ENCODE measurements at regions not wholly inside any gene's neighbourhood (a gene's known extent, or its start where the extent isn't known, plus 50 kb on each side); places are given as distances from the start of the nearest gene placed in this dataset.

DNA sequence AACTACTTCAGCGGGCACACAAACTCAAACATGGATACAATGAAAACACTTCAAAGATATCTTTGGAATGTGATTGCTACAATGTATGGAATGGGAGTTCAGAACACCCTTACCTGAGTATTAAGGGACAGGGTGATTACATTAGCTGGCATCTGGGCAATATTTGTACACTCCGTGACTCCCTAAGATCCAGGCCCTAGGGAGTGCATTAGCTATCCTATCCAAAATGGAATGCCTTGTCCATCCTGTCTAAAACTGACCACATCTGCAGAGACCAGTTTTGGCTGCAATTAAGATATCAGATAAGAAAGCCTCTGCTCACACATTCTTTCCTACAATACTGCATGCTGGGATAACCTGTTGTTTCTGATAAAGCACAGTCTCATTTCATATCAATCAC is 176.6 kb upstream of the EMCN start:
- no peak overlapping the region for H3K4me2 ChIP-seq (ENCODE audit: low read length)
- H3K4me3 ChIP-seq (ENCODE audit: low read depth, low read length, poor library complexity, severe bottlenecking) = no peak overlapping the region
- no peaks in the 10 kb centered on the region for H3K9me3 ChIP-seq (ENCODE audit: low read length)
- no peaks in the 10 kb centered on the region for H3K27me3 ChIP-seq (ENCODE audit: insufficient read depth, low read length)
- no peaks in the 10 kb centered on the region for H3K36me3 ChIP-seq (ENCODE audit: insufficient read depth, low read length)
- H3K79me2 ChIP-seq (ENCODE audit: insufficient read depth, low read length) = no peaks in the 10 kb centered on the region
- H3K27ac ChIP-seq (ENCODE audit: low read depth, low read length, poor library complexity, severe bottlenecking) = no peak overlapping the region
- H3K9ac ChIP-seq (ENCODE audit: low read length) = no peak overlapping the region
- no peak overlapping the region for H2AFZ ChIP-seq (ENCODE audit: low read length)
- TF ChIP-seq, protein P1, sequence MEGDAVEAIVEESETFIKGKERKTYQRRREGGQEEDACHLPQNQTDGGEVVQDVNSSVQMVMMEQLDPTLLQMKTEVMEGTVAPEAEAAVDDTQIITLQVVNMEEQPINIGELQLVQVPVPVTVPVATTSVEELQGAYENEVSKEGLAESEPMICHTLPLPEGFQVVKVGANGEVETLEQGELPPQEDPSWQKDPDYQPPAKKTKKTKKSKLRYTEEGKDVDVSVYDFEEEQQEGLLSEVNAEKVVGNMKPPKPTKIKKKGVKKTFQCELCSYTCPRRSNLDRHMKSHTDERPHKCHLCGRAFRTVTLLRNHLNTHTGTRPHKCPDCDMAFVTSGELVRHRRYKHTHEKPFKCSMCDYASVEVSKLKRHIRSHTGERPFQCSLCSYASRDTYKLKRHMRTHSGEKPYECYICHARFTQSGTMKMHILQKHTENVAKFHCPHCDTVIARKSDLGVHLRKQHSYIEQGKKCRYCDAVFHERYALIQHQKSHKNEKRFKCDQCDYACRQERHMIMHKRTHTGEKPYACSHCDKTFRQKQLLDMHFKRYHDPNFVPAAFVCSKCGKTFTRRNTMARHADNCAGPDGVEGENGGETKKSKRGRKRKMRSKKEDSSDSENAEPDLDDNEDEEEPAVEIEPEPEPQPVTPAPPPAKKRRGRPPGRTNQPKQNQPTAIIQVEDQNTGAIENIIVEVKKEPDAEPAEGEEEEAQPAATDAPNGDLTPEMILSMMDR (IDR thresholded peaks at IDR 0.05; ENCODE audit: low read length) = no peak
- TF ChIP-seq EZH2 (IDR thresholded peaks at IDR 0.05; ENCODE audit: borderline replicate concordance, low read length) = no peak
- no peaks in the 10 kb centered on the region for H3F3A ChIP-seq (ENCODE audit: insufficient read depth, low read length)
- no peaks in the 10 kb centered on the region for H3K9me2 ChIP-seq (ENCODE audit: low read depth, low read length)
- H3K4me1 ChIP-seq (ENCODE audit: insufficient read depth, low read length, severe bottlenecking) = no peaks in the 10 kb centered on the region
- no peaks in the 10 kb centered on the region for H4K20me1 ChIP-seq (ENCODE audit: insufficient read depth, low read length)

DNA sequence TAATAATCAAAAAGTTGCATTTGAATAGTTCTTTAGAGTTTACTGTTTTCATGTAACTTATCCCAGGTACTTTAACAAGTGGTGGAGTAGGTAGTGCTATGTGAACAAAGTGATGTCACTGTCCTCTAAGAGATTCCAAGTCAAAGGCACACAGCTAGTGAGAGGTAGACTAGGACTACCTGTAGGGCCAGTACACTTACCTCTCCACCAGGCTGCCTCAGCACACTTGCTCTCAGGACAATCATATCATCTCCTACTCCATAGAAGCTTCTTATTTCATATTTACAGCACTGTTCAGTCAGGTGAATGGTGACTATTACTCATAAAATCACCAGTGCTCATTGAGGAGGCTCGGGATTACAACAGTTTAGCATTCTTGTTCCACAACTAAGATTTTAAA is 173.0 kb upstream of the EMCN start:
- Histone ChIP-seq H3K36me3 (ENCODE audit: insufficient read depth, low read length) (no peaks in the 10 kb centered on the region), H3K9ac (ENCODE audit: low read length) (no peak overlapping the region), H4K20me1 (ENCODE audit: insufficient read depth, low read length) (no peaks in the 10 kb centered on the region), H3K4me2 (ENCODE audit: low read length) (no peak overlapping the region), H3K27me3 (ENCODE audit: insufficient read depth, low read length) (no peaks in the 10 kb centered on the region), H2AFZ (ENCODE audit: low read length) (no peak overlapping the region), H3K9me3 (ENCODE audit: low read length) (no peaks in the 10 kb centered on the region), H3F3A (ENCODE audit: insufficient read depth, low read length) (no peaks in the 10 kb centered on the region), H3K9me2 (ENCODE audit: low read depth, low read length) (no peaks in the 10 kb centered on the region), H3K27ac (ENCODE audit: low read depth, low read length, poor library complexity, severe bottlenecking) (no peak overlapping the region), H3K4me1 (ENCODE audit: insufficient read depth, low read length, severe bottlenecking) (no peaks in the 10 kb centered on the region), H3K79me2 (ENCODE audit: insufficient read depth, low read length) (no peaks in the 10 kb centered on the region), H3K4me3 (ENCODE audit: low read depth, low read length, poor library complexity, severe bottlenecking) (no peak overlapping the region)
- TF ChIP-seq, protein P1 (IDR thresholded peaks at IDR 0.05; ENCODE audit: low read length) = no peak
- TF ChIP-seq EZH2 (IDR thresholded peaks at IDR 0.05; ENCODE audit: borderline replicate concordance, low read length) = no peak

DNA sequence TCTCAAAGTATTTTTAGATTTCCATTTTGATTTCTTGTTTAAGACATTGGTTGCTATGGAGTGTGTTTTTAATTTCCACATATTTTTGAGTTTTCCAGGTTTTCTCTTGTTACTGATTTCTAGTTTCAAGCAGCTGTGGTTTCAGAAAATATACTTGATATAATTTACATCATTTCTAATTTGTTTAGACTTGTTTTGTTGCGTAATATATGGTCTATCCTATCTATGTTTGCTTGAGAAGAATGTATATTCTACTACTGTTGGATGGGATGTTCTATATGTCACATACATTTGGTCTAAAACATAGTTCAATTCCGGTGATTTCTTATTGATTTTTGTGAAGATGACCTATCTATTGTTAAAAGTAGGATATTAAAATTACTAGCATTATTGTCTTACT is 170.5 kb upstream of the EMCN start:
- Histone ChIP-seq H4K20me1 (ENCODE audit: insufficient read depth, low read length) (no peaks in the 10 kb centered on the region), H3K9me2 (ENCODE audit: low read depth, low read length) (no peaks in the 10 kb centered on the region), H3K9me3 (ENCODE audit: low read length) (no peaks in the 10 kb centered on the region), H3K4me3 (ENCODE audit: low read depth, low read length, poor library complexity, severe bottlenecking) (no peak overlapping the region), H3K4me1 (ENCODE audit: insufficient read depth, low read length, severe bottlenecking) (no peaks in the 10 kb centered on the region), H3K27me3 (ENCODE audit: insufficient read depth, low read length) (no peaks in the 10 kb centered on the region), H3K9ac (ENCODE audit: low read length) (no peak overlapping the region), H3K36me3 (ENCODE audit: insufficient read depth, low read length) (no peaks in the 10 kb centered on the region), H3F3A (ENCODE audit: insufficient read depth, low read length) (no peaks in the 10 kb centered on the region), H3K4me2 (ENCODE audit: low read length) (no peak overlapping the region), H3K79me2 (ENCODE audit: insufficient read depth, low read length) (no peaks in the 10 kb centered on the region), H3K27ac (ENCODE audit: low read depth, low read length, poor library complexity, severe bottlenecking) (no peak overlapping the region), H2AFZ (ENCODE audit: low read length) (no peak overlapping the region)
- TF ChIP-seq EZH2 (IDR thresholded peaks at IDR 0.05; ENCODE audit: borderline replicate concordance, low read length) = no peak
- TF ChIP-seq, protein P1 (IDR thresholded peaks at IDR 0.05; ENCODE audit: low read length) = no peak
